K562 (cell line): ENCODE measurements at regions not wholly inside any gene's neighbourhood (a gene's known extent, or its start where the extent isn't known, plus 50 kb on each side); places are given as distances from the start of the nearest gene placed in this dataset.
A peak's percentile ranks its signal among the peaks of the same experiment; 100 is the strongest.

ENCODE experiments used
- ARHGAP35 ChIP-seq: fragments of 450-650 bp; IDR thresholded peaks from 2 replicates; pipeline ENCODE4 v1.6.1; 2018; ENCODE audit not compliant: partially characterized antibody
- ARID1B ChIP-seq: fragments of 450-650 bp; IDR thresholded peaks from 2 replicates; pipeline ENCODE4 v1.6.1; 2016; ENCODE audit warnings: antibody characterized with exemption, mild to moderate bottlenecking, inconsistent platforms
- BRCA1 ChIP-seq, 2 experiments: fragments of 450-650 bp in 1 of 2; sonication (generic) in 1 of 2; formaldehyde crosslinking in 1 of 2; IDR thresholded peaks; 2 replicates each; pipeline versions ENCODE4 v1.5.0 to v1.6.1; 2017 to 2020; ENCODE audit warnings: mild to moderate bottlenecking in 1 of 2, missing genetic modification reagents in 1 of 2
- CC2D1A ChIP-seq: fragments of 450-650 bp; IDR thresholded peaks from 2 replicates; pipeline ENCODE4 v1.6.1; 2017; ENCODE audit warnings: mild to moderate bottlenecking
- CREBBP ChIP-seq: IDR thresholded peaks from one replicate; pipeline ENCODE4 v1.6.1; 2012; ENCODE audit warnings: low read depth, mild to moderate bottlenecking, control low read depth, inconsistent platforms, low read length
- ETS2 ChIP-seq: IDR thresholded peaks from 2 replicates; pipeline ENCODE4 v1.6.1; 2016; ENCODE audit warnings: borderline replicate concordance, missing genetic modification characterization, mild to moderate bottlenecking, moderate library complexity, missing compliant biosample characterization; ENCODE audit not compliant: poor library complexity, severe bottlenecking
- FOS ChIP-seq: IDR thresholded peaks from 3 replicates; pipeline ENCODE4 v1.6.1; 2011; ENCODE audit not compliant: insufficient read length; ENCODE audit errors: extremely low read depth
- HIVEP1 ChIP-seq: fragments of 250-450 bp; sonication (Bioruptor Pico); IDR thresholded peaks from 2 replicates; pipeline ENCODE4 v1.4.0; 2020; ENCODE audit warnings: mild to moderate bottlenecking
- KDM2B ChIP-seq: fragments of 250-450 bp; sonication (Bioruptor Pico); IDR thresholded peaks from 2 replicates; pipeline ENCODE4 v1.8.0; 2021; ENCODE audit warnings: mild to moderate bottlenecking, moderate library complexity
- KLF16 ChIP-seq: IDR thresholded peaks from 2 replicates; pipeline ENCODE4 v1.6.1; 2016; ENCODE audit warnings: antibody characterized with exemption
- POLR3G ChIP-seq: IDR thresholded peaks from 2 replicates; pipeline ENCODE4 v1.6.1; 2011; ENCODE audit not compliant: insufficient read length, insufficient replicate concordance; ENCODE audit errors: extremely low read depth
- PRMT5 ChIP-seq: sonication (generic); formaldehyde crosslinking; IDR thresholded peaks from 2 replicates; pipeline ENCODE4 v1.5.0; 2020; ENCODE audit warnings: missing genetic modification reagents
- RBM22 ChIP-seq: fragments of 200-400 bp; formaldehyde crosslinking; IDR thresholded peaks from 2 replicates; pipeline ENCODE4 v1.6.1; 2018; ENCODE audit warnings: low read length, low read depth; ENCODE audit not compliant: poor library complexity, severe bottlenecking
- SIX5 ChIP-seq, 2 experiments: IDR thresholded peaks; 2 replicates each; pipeline ENCODE4 v1.6.1; 2011; ENCODE audit warnings: low read length in 2 of 2, borderline replicate concordance in 1 of 2, low read depth in 1 of 2, mild to moderate bottlenecking in 1 of 2, moderate library complexity in 1 of 2; ENCODE audit not compliant: insufficient read depth in 1 of 2
- SP2 ChIP-seq: IDR thresholded peaks from 2 replicates; pipeline ENCODE4 v1.6.1; 2011; ENCODE audit warnings: mild to moderate bottlenecking, low read depth, low read length, moderate library complexity; ENCODE audit not compliant: poor library complexity, severe bottlenecking; ENCODE audit errors: extremely low read depth
- STAT5A ChIP-seq: IDR thresholded peaks from 2 replicates; pipeline ENCODE4 v1.6.1; 2012; ENCODE audit warnings: low read length, inconsistent platforms, borderline replicate concordance
- ZNF282 ChIP-seq: sonication (generic); formaldehyde crosslinking; IDR thresholded peaks from 2 replicates; pipeline ENCODE4 v1.8.1; 2023; ENCODE audit warnings: missing genetic modification reagents
- ZNF311 ChIP-seq: fragments of 250-450 bp; sonication (Bioruptor Pico); IDR thresholded peaks from 2 replicates; pipeline ENCODE4 v1.4.0; 2020; ENCODE audit warnings: mild to moderate bottlenecking, moderate library complexity
- ZNF444 ChIP-seq: fragments of 250-450 bp; sonication (Bioruptor Pico); IDR thresholded peaks from 2 replicates; pipeline ENCODE4 v1.4.0; 2020; ENCODE audit warnings: mild to moderate bottlenecking, moderate library complexity
- ZNF668 ChIP-seq: fragments of 250-450 bp; sonication (Bioruptor Pico); IDR thresholded peaks from 2 replicates; pipeline ENCODE4 v1.8.0; 2022; ENCODE audit warnings: mild to moderate bottlenecking, inconsistent platforms
- ZNF764 ChIP-seq: fragments of 250-450 bp; sonication (Bioruptor Pico); IDR thresholded peaks from 2 replicates; pipeline ENCODE4 v1.4.0; 2020; ENCODE audit warnings: low read depth, mild to moderate bottlenecking, moderate library complexity
- ZNF780A ChIP-seq: fragments of 250-450 bp; sonication (Bioruptor Pico); IDR thresholded peaks from 2 replicates; pipeline ENCODE4 v1.5.0; 2021; ENCODE audit warnings: mild to moderate bottlenecking
- TF ChIP-seq, protein P1 (sequence below): fragments of 250-450 bp; sonication (Bioruptor Pico); IDR thresholded peaks from 2 replicates; pipeline ENCODE4 v1.5.0; 2021
- TF ChIP-seq, protein P2 (sequence below), 2 experiments: fragments of 200-800 bp in 1 of 2; sonication (Bioruptor generic) in 1 of 2; sonication (generic) in 1 of 2; formaldehyde crosslinking in 1 of 2; IDR thresholded peaks in 1 of 2; conservative IDR thresholded peaks in 1 of 2; 2 replicates each; pipeline versions ENCODE4 v1.5.0 to v1.6.1; 2016 to 2020; ENCODE audit warnings: missing compliant biosample characterization in 1 of 2, missing genetic modification characterization in 1 of 2, missing genetic modification reagents in 1 of 2
- TF ChIP-seq, protein P3 (sequence below), 2 experiments: IDR thresholded peaks in 1 of 2; conservative IDR thresholded peaks in 1 of 2; 2 replicates each; pipeline ENCODE4 v1.6.1; 2016; ENCODE audit warnings: low read depth in 2 of 2, mild to moderate bottlenecking in 1 of 2, missing compliant biosample characterization in 1 of 2, missing genetic modification characterization in 1 of 2, moderate library complexity in 1 of 2

DNA sequence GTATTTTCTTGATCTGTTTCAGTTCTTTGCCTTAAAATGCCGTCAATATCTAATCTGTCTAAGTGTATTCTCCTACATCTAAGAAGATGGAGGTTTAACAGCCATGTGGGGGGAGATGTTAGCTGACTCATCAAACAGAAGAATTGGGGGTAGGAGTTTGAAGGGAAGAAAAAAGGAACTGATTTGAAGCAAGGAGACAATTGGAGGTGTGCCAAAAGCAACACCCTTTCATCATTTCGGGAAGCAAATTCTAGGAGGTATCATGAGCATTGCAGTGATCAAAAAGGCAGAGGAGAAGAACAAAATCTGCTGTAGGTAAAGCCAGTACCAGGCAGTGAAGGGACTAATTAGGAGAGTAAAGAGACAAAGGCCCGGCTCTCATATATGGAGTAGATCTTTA is 337.3 kb upstream of the TBC1D5 start (continued):
- TF ChIP-seq HIVEP1 (CRISPR knock-in tag) (no peak), CREBBP (no peak), PRMT5 (CRISPR knock-in tag) (no peak), ZNF444 (no peak), ARHGAP35 (no peak), ZNF780A (no peak), ZNF668 (no peak), FOS (no peak), ARID1B (0 out of 2 replicates have a peak, but pooled peaks have one; percentile 13), ZNF764 (CRISPR knock-in tag) (no peak), KDM2B (CRISPR knock-in tag) (no peak), STAT5A (no peak), ZNF311 (CRISPR knock-in tag) (no peak), RBM22 (no peak), ZNF282 (CRISPR knock-in tag) (no peak), SP2 (no peak), BRCA1 (IDR thresholded peaks at IDR 0.05) (no peak), BRCA1 (CRISPR knock-in tag; IDR thresholded peaks at IDR 0.05) (no peak), SIX5 (IDR thresholded peaks at IDR 0.05; ENCODE audit: borderline replicate concordance in 1 of 2, insufficient read depth in 1 of 2, low read depth in 1 of 2, low read length in 2 of 2) (no peak), POLR3G (no peak), ETS2 (tag) (no peak), CC2D1A (no peak), KLF16 (no peak)
- TF ChIP-seq, protein P1, sequence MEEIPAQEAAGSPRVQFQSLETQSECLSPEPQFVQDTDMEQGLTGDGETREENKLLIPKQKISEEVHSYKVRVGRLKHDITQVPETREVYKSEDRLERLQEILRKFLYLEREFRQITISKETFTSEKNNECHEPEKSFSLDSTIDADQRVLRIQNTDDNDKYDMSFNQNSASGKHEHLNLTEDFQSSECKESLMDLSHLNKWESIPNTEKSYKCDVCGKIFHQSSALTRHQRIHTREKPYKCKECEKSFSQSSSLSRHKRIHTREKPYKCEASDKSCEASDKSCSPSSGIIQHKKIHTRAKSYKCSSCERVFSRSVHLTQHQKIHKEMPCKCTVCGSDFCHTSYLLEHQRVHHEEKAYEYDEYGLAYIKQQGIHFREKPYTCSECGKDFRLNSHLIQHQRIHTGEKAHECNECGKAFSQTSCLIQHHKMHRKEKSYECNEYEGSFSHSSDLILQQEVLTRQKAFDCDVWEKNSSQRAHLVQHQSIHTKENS: no peak
- TF ChIP-seq, protein P2, sequence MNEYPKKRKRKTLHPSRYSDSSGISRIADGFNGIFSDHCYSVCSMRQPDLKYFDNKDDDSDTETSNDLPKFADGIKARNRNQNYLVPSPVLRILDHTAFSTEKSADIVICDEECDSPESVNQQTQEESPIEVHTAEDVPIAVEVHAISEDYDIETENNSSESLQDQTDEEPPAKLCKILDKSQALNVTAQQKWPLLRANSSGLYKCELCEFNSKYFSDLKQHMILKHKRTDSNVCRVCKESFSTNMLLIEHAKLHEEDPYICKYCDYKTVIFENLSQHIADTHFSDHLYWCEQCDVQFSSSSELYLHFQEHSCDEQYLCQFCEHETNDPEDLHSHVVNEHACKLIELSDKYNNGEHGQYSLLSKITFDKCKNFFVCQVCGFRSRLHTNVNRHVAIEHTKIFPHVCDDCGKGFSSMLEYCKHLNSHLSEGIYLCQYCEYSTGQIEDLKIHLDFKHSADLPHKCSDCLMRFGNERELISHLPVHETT (CRISPR knock-in tag; conservative IDR thresholded peaks at IDR 0.05 in 1 of 2, IDR thresholded peaks at IDR 0.05 in 1 of 2): no peak
- TF ChIP-seq, protein P3, sequence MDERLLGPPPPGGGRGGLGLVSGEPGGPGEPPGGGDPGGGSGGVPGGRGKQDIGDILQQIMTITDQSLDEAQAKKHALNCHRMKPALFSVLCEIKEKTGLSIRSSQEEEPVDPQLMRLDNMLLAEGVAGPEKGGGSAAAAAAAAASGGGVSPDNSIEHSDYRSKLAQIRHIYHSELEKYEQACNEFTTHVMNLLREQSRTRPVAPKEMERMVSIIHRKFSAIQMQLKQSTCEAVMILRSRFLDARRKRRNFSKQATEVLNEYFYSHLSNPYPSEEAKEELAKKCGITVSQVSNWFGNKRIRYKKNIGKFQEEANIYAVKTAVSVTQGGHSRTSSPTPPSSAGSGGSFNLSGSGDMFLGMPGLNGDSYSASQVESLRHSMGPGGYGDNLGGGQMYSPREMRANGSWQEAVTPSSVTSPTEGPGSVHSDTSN (CRISPR knock-in tag; IDR thresholded peaks at IDR 0.05; ENCODE audit: low read depth): no peak
- TF ChIP-seq, protein P3 (tag; conservative IDR thresholded peaks at IDR 0.05; ENCODE audit: low read depth): no peak
